CD4-positive, alpha-beta memory T cell (primary cell): ENCODE measurements at regions not wholly inside any gene's neighbourhood (a gene's known extent, or its start where the extent isn't known, plus 50 kb on each side); places are given as distances from the start of the nearest gene placed in this dataset.

Experiments used
- CTCF ChIA-PET: fragments of 350-600 bp; sonication (Branson Sonifier 250); formaldehyde crosslinking; loops from one replicate; lab custom pipeline; 2021; ENCODE audit warnings: inconsistent platforms; ENCODE audit not compliant: partially characterized antibody; lab: Charles Lee
- POLR2A ChIA-PET: fragments of 350-600 bp; sonication (Branson Sonifier 250); formaldehyde crosslinking; loops from one replicate; lab custom pipeline; 2021; ENCODE audit not compliant: partially characterized antibody; lab: Charles Lee
- DNase-seq, 5 donors: peaks; one replicate each; pipeline versions ENCODE4 v3.0.0 to v3.0.0-alpha.2; 2020 to 2022; ENCODE audit warnings: mixed read lengths in 1 of 5
- H3K27ac ChIP-seq: one replicate; pipeline ENCODE4 v1.7.0; 2013; ENCODE audit warnings: low read depth, low read length
- H3K27me3 ChIP-seq: 2 replicates; pipeline ENCODE4 v1.7.0; 2013; ENCODE audit warnings: mild to moderate bottlenecking, low read length, moderate library complexity; ENCODE audit not compliant: insufficient read depth
- H3K36me3 ChIP-seq: 2 replicates; pipeline ENCODE4 v1.7.0; 2013; ENCODE audit warnings: mild to moderate bottlenecking, low read length, moderate library complexity; ENCODE audit not compliant: insufficient read depth
- H3K4me1 ChIP-seq: 2 replicates; pipeline ENCODE4 v1.7.0; 2013; ENCODE audit warnings: mild to moderate bottlenecking, low read length, moderate library complexity; ENCODE audit not compliant: insufficient read depth
- H3K4me3 ChIP-seq, 2 donors: one replicate each; pipeline ENCODE4 v1.7.0; 2013; ENCODE audit warnings: low read length in 2 of 2, mild to moderate bottlenecking in 1 of 2
- H3K9me3 ChIP-seq, 2 donors: one replicate each; pipeline ENCODE4 v1.7.0; 2013; ENCODE audit warnings: low read length in 2 of 2, control low read depth in 1 of 2; ENCODE audit not compliant: control insufficient read depth in 1 of 2
- H3K27ac Mint-ChIP-seq, 7 donors: one replicate each; pipeline ENCODE4 v1.8.0; 2020 to 2021; ENCODE audit warnings: mixed read lengths in 7 of 7, mild to moderate bottlenecking in 6 of 7, inconsistent platforms in 3 of 7, moderate library complexity in 3 of 7
- H3K27me3 Mint-ChIP-seq, 2 donors: one replicate each; pipeline ENCODE4 v1.8.0; 2020 to 2021; ENCODE audit warnings: mixed read lengths in 2 of 2
- H3K36me3 Mint-ChIP-seq, 2 donors: one replicate each; pipeline ENCODE4 v1.8.0; 2020 to 2021; ENCODE audit warnings: mixed read lengths in 2 of 2, inconsistent platforms in 1 of 2, mild to moderate bottlenecking in 1 of 2
- H3K4me1 Mint-ChIP-seq, 4 donors: one replicate each; pipeline ENCODE4 v1.8.0; 2020 to 2021; ENCODE audit warnings: mixed read lengths in 4 of 4, mild to moderate bottlenecking in 1 of 4
- H3K4me3 Mint-ChIP-seq, 8 donors: one replicate each; pipeline ENCODE4 v1.8.0; 2020 to 2021; ENCODE audit warnings: mixed read lengths in 8 of 8, mild to moderate bottlenecking in 7 of 8, moderate library complexity in 6 of 8, inconsistent platforms in 3 of 8
- H3K9me3 Mint-ChIP-seq, 8 donors: one replicate each; pipeline ENCODE4 v1.8.0; 2020 to 2021; ENCODE audit warnings: mixed read lengths in 8 of 8, mild to moderate bottlenecking in 5 of 8, inconsistent platforms in 3 of 8, moderate library complexity in 1 of 8
- intact Hi-C: fragments of 100-400 bp; cut with micrococcal nuclease; formaldehyde crosslinking; loops from one replicate; pipeline ENCODE4 v1.15.1; 2023

GRCh38 chr6:4625557-4625956 is 150.6 kb upstream of the CDYL start:
- Mint-ChIP-seq H3K4me1 (no peaks in the 10 kb centered on the region), H3K27me3 (no peaks in the 10 kb centered on the region), H3K36me3 (no peaks in the 10 kb centered on the region), H3K27ac (no peak overlapping the region), H3K9me3 (peaks cover 0 to 26% (median 15%) of the 10 kb centered on the region in 8 donors), H3K4me3 (no peak overlapping the region)
- Histone ChIP-seq H3K9me3 (peaks cover 0 to 12% of the 10 kb centered on the region in 2 donors), H3K4me1 (no peaks in the 10 kb centered on the region), H3K27me3 (no peaks in the 10 kb centered on the region), H3K4me3 (no peak overlapping the region), H3K36me3 (no peaks in the 10 kb centered on the region), H3K27ac (no peak overlapping the region)
- intact Hi-C loops: no loop called here
- CTCF ChIA-PET: interaction anchor here (0.6 kb wide), 1 partner anchor 392 kb away, joined by 3 read pairs; no protein-coding TSS in a partner anchor
- DNase-seq: no peak
- POLR2A ChIA-PET: no interaction called here

DNA sequence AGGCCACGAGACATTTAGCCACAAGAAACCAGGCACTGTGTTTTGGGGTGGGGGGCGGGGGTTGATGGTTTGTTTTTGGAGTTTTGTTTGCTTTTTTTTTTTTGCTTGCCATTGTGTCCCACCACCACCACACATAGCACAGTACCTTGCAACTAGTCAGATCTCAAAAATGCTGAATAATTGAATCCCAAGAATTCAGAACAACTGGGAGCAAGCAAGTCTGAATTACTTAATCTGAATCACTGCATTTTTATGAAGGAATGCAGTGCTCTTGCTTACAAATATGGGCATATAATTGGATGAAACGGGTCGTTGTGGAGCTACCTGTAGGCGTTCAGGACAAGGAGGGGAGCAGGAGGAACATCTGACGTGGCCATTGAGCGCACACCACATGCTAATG is 151.5 kb upstream of the CDYL start:
- no peak overlapping the region for H3K4me3 ChIP-seq
- no peak overlapping the region for H3K27ac ChIP-seq
- no peak overlapping the region for H3K4me3 Mint-ChIP-seq
- no peaks in the 10 kb centered on the region for H3K4me1 Mint-ChIP-seq
- H3K36me3 Mint-ChIP-seq: no peaks in the 10 kb centered on the region
- H3K9me3 ChIP-seq: peaks cover 0 to 7% of the 10 kb centered on the region in 2 donors
- intact Hi-C loops: no loop called here
- ChIA-PET POLR2A (no interaction called here), CTCF (no interaction called here)
- no peaks in the 10 kb centered on the region for H3K4me1 ChIP-seq
- no peaks in the 10 kb centered on the region for H3K27me3 Mint-ChIP-seq
- DNase-seq: no peak
- no peaks in the 10 kb centered on the region for H3K36me3 ChIP-seq
- no peak overlapping the region for H3K27ac Mint-ChIP-seq
- no peaks in the 10 kb centered on the region for H3K27me3 ChIP-seq
- peaks cover 0 to 20% (median 10%) of the 10 kb centered on the region in 8 donors for H3K9me3 Mint-ChIP-seq

DNA sequence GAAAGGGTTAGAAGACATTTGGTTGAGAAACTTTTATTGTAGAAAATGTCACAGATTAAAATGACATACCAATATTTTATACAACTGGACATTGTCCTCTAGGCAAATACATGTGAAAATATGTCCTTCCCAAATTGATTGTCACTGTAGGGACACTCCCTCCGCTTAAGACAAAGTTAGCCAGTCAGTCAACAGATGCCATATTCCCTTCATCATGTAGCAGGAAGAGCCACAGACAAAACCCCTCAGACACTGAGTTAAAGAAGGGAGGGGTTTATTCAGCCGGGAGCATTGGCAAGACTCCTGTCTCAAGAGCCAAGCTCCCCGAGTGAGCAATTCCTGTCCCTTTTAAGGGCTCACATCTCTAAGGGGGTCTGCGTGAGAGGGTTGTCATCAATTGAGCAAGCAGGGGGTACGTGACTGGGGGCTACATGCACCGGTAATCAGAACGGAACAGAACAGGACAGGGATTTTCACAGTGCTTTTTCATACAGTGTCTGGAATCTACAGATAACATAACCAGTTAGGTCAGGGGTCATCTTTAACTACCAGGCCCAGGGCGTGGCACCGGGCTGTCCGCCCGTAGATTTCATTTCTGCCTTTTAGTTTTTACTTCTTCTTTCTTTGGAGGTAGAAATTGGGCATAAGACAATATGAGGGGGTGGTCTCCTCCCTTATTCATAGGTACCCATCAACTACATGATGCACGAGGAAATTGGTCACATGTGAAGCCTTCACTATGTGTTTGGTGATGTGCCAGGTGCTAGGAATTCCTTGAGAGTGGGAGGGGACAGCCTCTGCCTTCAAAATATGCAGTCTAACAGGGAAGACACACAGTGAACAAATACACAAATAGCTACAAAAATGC is 155.7 kb upstream of the CDYL start:
- Mint-ChIP-seq H3K4me1 (no peaks in the 10 kb centered on the region), H3K4me3 (no peak overlapping the region), H3K36me3 (no peaks in the 10 kb centered on the region), H3K27me3 (no peaks in the 10 kb centered on the region), H3K9me3 (no peaks in the 10 kb centered on the region), H3K27ac (no peak overlapping the region)
- CTCF ChIA-PET: no interaction called here
- Histone ChIP-seq H3K27me3 (no peaks in the 10 kb centered on the region), H3K4me1 (no peaks in the 10 kb centered on the region), H3K4me3 (no peak overlapping the region), H3K27ac (no peak overlapping the region), H3K36me3 (no peaks in the 10 kb centered on the region), H3K9me3 (no peaks in the 10 kb centered on the region)
- POLR2A ChIA-PET: no interaction called here
- intact Hi-C loops: no loop called here
- DNase-seq: no peak

DNA sequence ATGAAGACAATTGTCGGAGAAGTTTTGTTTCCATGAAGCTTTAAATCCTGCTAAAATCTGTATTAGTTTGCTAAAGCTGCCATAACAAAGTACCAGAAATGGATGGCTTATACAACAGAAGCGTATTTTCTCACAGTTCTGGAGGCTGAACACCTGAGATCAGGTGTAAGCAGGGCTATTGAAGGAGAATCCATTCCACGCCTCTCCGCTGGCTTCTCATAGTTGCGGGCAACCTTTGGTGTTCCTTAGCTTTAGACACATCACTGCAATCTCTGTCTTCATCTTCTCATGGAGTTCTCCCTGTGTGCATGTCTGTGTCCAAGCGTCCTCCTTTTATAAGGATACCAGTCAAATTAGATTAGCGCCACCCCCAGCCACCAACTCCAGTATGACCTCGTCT is 159.9 kb upstream of the CDYL start:
- POLR2A ChIA-PET: no interaction called here
- peaks cover 0 to 3% (median 1%) of the 10 kb centered on the region in 4 donors for H3K4me1 Mint-ChIP-seq
- H3K4me1 ChIP-seq: no peaks in the 10 kb centered on the region
- H3K27me3 ChIP-seq: no peaks in the 10 kb centered on the region
- H3K9me3 Mint-ChIP-seq: no peaks in the 10 kb centered on the region
- intact Hi-C loops: no loop called here
- CTCF ChIA-PET: no interaction called here
- no peaks in the 10 kb centered on the region for H3K9me3 ChIP-seq
- H3K36me3 Mint-ChIP-seq: no peaks in the 10 kb centered on the region
- no peak for DNase-seq
- no peak overlapping the region for H3K4me3 ChIP-seq
- H3K36me3 ChIP-seq: no peaks in the 10 kb centered on the region
- H3K27me3 Mint-ChIP-seq: peaks cover 3% of the 10 kb centered on the region in 2 donors
- no peak overlapping the region for H3K27ac ChIP-seq
- H3K4me3 Mint-ChIP-seq: no peak overlapping the region
- no peak overlapping the region for H3K27ac Mint-ChIP-seq

DNA sequence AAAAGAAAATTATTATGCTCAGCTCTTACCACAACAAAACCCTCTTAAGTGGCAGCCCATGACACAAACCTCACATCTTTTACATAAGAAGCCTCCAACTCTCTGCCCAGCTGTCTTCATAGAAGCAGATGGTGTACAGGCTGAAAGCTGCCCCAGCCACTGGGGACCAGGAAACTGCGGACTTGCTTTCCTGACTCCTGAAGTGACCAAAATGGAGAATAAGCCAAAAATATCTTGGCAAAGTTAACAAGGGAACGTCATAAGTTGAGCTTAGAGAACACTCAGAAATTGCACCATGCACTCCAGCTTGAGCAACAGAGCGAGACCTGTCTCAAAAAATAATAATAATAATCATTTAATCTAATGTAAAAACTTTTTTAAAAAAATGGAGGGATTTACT is 160.3 kb upstream of the CDYL start:
- ChIA-PET CTCF (no interaction called here), POLR2A (no interaction called here)
- Mint-ChIP-seq H3K36me3 (no peaks in the 10 kb centered on the region), H3K27me3 (peaks cover 3 to 4% of the 10 kb centered on the region in 2 donors), H3K4me3 (no peak overlapping the region), H3K9me3 (peaks cover 0 to 1% (median 0%) of the 10 kb centered on the region in 8 donors), H3K4me1 (peaks cover 0 to 6% (median 2%) of the 10 kb centered on the region in 4 donors), H3K27ac (no peak overlapping the region)
- Histone ChIP-seq H3K27me3 (no peaks in the 10 kb centered on the region), H3K27ac (no peak overlapping the region), H3K36me3 (no peaks in the 10 kb centered on the region), H3K4me3 (no peak overlapping the region), H3K9me3 (no peaks in the 10 kb centered on the region), H3K4me1 (no peaks in the 10 kb centered on the region)
- intact Hi-C loops: no loop called here
- no peak for DNase-seq

DNA sequence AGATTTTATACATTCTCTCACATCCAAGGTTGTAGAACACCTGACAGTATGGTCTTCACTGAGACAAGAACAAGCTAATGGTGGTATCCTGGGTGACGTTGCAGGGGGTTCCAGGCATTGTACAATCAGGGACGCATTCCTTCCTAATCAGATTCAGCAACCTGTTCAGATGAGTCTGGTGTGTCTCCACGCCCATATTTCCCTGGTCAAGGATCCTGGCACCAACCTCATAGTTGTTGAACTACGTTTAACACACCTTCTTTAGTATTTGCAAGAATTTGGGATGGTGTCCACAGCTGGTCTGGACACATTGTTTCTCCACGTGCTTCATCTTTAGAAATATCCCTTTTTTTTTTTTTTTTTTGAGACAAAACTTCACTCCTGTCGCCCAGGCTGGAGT is 161.0 kb upstream of the CDYL start:
- no peak overlapping the region for H3K4me3 ChIP-seq
- no peaks in the 10 kb centered on the region for H3K4me1 ChIP-seq
- Mint-ChIP-seq H3K4me1 (peaks cover 0 to 11% (median 2%) of the 10 kb centered on the region in 4 donors), H3K27ac (no peak overlapping the region), H3K27me3 (peaks cover 3 to 5% of the 10 kb centered on the region in 2 donors), H3K36me3 (no peaks in the 10 kb centered on the region), H3K4me3 (no peak overlapping the region), H3K9me3 (peaks cover 0 to 2% (median 0%) of the 10 kb centered on the region in 8 donors)
- ChIA-PET POLR2A (no interaction called here), CTCF (no interaction called here)
- intact Hi-C loops: no loop called here
- no peaks in the 10 kb centered on the region for H3K36me3 ChIP-seq
- no peak for DNase-seq
- H3K27me3 ChIP-seq: no peaks in the 10 kb centered on the region
- H3K27ac ChIP-seq: no peak overlapping the region
- H3K9me3 ChIP-seq: no peaks in the 10 kb centered on the region

GRCh38 chr6:4614637-4615036 is 161.6 kb upstream of the CDYL start:
- peaks cover 0 to 2% (median 0%) of the 10 kb centered on the region in 8 donors for H3K9me3 Mint-ChIP-seq
- no peaks in the 10 kb centered on the region for H3K36me3 Mint-ChIP-seq
- H3K4me1 ChIP-seq: no peaks in the 10 kb centered on the region
- no peak overlapping the region for H3K4me3 ChIP-seq
- H3K4me3 Mint-ChIP-seq: no peak overlapping the region
- no peak overlapping the region for H3K27ac ChIP-seq
- H3K4me1 Mint-ChIP-seq: peaks cover 0 to 14% (median 3%) of the 10 kb centered on the region in 4 donors
- no peaks in the 10 kb centered on the region for H3K36me3 ChIP-seq
- H3K27ac Mint-ChIP-seq: no peak overlapping the region
- H3K27me3 ChIP-seq: no peaks in the 10 kb centered on the region
- H3K9me3 ChIP-seq: no peaks in the 10 kb centered on the region
- no peak for DNase-seq
- H3K27me3 Mint-ChIP-seq: peaks cover 3 to 5% of the 10 kb centered on the region in 2 donors
- CTCF ChIA-PET: no interaction called here
- POLR2A ChIA-PET: no interaction called here
- intact Hi-C loops: no loop called here
